ENCODE measurements at regions not wholly inside any gene's neighbourhood (a gene's known extent, or its start where the extent isn't known, plus 50 kb on each side); places are given as distances from the start of the nearest gene placed in this dataset.

GRCh38 chr13:88895261-88895941 lies 1224.2 kb downstream of the SLITRK5 start:
- Histone ChIP-seq H3K4me3 (no peak overlapping the region), H3K4me1 (replicated peaks in 1 of 2) (no peaks in the 10 kb centered on the region), H3K27ac (no peak overlapping the region)
- no peak for ATAC-seq (replicated peaks in 6 of 8)
- in situ Hi-C loops (cut with MboI; ENCODE audit: low pct_unique_long_range_greater_than_20kb in 2 of 9, low sequenced_read_pairs in 9 of 9, unreplicated experiment in 9 of 9): no loop called here
- 11 to 100% (median 100%) methylated on average over 1 to 5 of the region's 6 CpGs; no CpG with 5 or more reads in 5 of the 10 experiments for WGBS, 10 experiments

GRCh38 chr13:88896466-88896865 lies 1225.3 kb downstream of the SLITRK5 start:
- 7 to 86% (median 40%) methylated on average over 1 to 5 of the region's 6 CpGs; no CpG with 5 or more reads in 7 of the 10 experiments for WGBS, 10 experiments
- H3K4me3 ChIP-seq: no peak overlapping the region
- in situ Hi-C loops (cut with MboI; ENCODE audit: low pct_unique_long_range_greater_than_20kb in 2 of 9, low sequenced_read_pairs in 9 of 9, unreplicated experiment in 9 of 9): no loop called here
- no peaks in the 10 kb centered on the region for H3K4me1 ChIP-seq (replicated peaks in 1 of 2)
- H3K27ac ChIP-seq: no peak overlapping the region
- ATAC-seq (replicated peaks in 6 of 8): no peak

- ATAC-seq (replicated peaks in 6 of 8): peak in 1 of 8 experiments; percentile 67
- in situ Hi-C loops (cut with MboI; ENCODE audit: low pct_unique_long_range_greater_than_20kb in 2 of 9, low sequenced_read_pairs in 9 of 9, unreplicated experiment in 9 of 9): no loop called here
- WGBS, 10 experiments: 0 to 89% (median 51%) methylated on average over 1 to 2 of the region's 2 CpGs; no CpG with 5 or more reads in 3 of the 10 experiments
These were observed 1237.8 kb downstream of the SLITRK5 start for GRCh38 chr13:88908961-88909441.

GRCh38 chr13:88919970-88920628 lies 1248.9 kb downstream of the SLITRK5 start:
- in situ Hi-C loops (cut with MboI; ENCODE audit: low pct_unique_long_range_greater_than_20kb in 2 of 9, low sequenced_read_pairs in 9 of 9, unreplicated experiment in 9 of 9): no loop called here
- Histone ChIP-seq H3K4me3 (no peak overlapping the region), H3K4me1 (replicated peaks in 1 of 2) (no peaks in the 10 kb centered on the region), H3K27ac (no peak overlapping the region)
- ATAC-seq (replicated peaks in 6 of 8): peak in 2 of 8 experiments; percentile 34 to 38
- WGBS, 10 experiments: 8 to 100% (median 63%) methylated on average over 1 to 3 of the region's 3 CpGs; no CpG with 5 or more reads in 2 of the 10 experiments

More at GRCh38 chr13:88908961-88909441, 1237.8 kb downstream of the SLITRK5 start:
- no peaks in the 10 kb centered on the region for H3K4me1 ChIP-seq (replicated peaks in 1 of 2)
- H3K4me3 ChIP-seq: no peak overlapping the region
- no peak overlapping the region for H3K27ac ChIP-seq

GRCh38 chr13:88925954-88926353 lies 1254.8 kb downstream of the SLITRK5 start:
- Histone ChIP-seq H3K4me1 (replicated peaks in 1 of 2) (no peaks in the 10 kb centered on the region), H3K4me3 (no peak overlapping the region), H3K27ac (no peak overlapping the region)
- no peak for ATAC-seq (replicated peaks in 6 of 8)
- WGBS, 10 experiments: 0 to 100% (median 100%) methylated on average over 1 to 3 of the region's 3 CpGs; no CpG with 5 or more reads in 5 of the 10 experiments
- in situ Hi-C loops (cut with MboI; ENCODE audit: low pct_unique_long_range_greater_than_20kb in 2 of 9, low sequenced_read_pairs in 9 of 9, unreplicated experiment in 9 of 9): no loop called here

GRCh38 chr13:88926890-88927502 lies 1255.8 kb downstream of the SLITRK5 start:
- Histone ChIP-seq H3K4me1 (replicated peaks in 1 of 2) (no peaks in the 10 kb centered on the region), H3K4me3 (no peak overlapping the region), H3K27ac (no peak overlapping the region)
- no peak for ATAC-seq (replicated peaks in 6 of 8)
- 40 to 89% (median 87%) methylated on average over 2 to 3 of the region's 5 CpGs; no CpG with 5 or more reads in 7 of the 10 experiments for WGBS, 10 experiments
- in situ Hi-C loops (cut with MboI; ENCODE audit: low pct_unique_long_range_greater_than_20kb in 2 of 9, low sequenced_read_pairs in 9 of 9, unreplicated experiment in 9 of 9): no loop called here

- in situ Hi-C loops (cut with MboI; ENCODE audit: low pct_unique_long_range_greater_than_20kb in 2 of 9, low sequenced_read_pairs in 9 of 9, unreplicated experiment in 9 of 9): no loop called here
- Histone ChIP-seq H3K4me3 (no peak overlapping the region), H3K4me1 (replicated peaks in 1 of 2) (no peaks in the 10 kb centered on the region), H3K27ac (no peak overlapping the region)
- no peak for ATAC-seq (replicated peaks in 6 of 8)
- WGBS, 10 experiments: 60 to 100% (median 90%) methylated on average over 1 of the region's 1 CpG; no CpG with 5 or more reads in 5 of the 10 experiments
These were observed 1261.8 kb downstream of the SLITRK5 start for GRCh38 chr13:88932950-88933349.

GRCh38 chr13:88937384-88937783 lies 1266.2 kb downstream of the SLITRK5 start:
- peak in 1 of 8 experiments; percentile 79 for ATAC-seq (replicated peaks in 6 of 8)
- no peak overlapping the region for H3K27ac ChIP-seq
- no peak overlapping the region for H3K4me3 ChIP-seq
- in situ Hi-C loops (cut with MboI; ENCODE audit: low pct_unique_long_range_greater_than_20kb in 2 of 9, low sequenced_read_pairs in 9 of 9, unreplicated experiment in 9 of 9): no loop called here
- WGBS, 10 experiments: 0 to 100% (median 92%) methylated on average over 1 to 3 of the region's 3 CpGs; no CpG with 5 or more reads in 1 of the 10 experiments
- no peaks in the 10 kb centered on the region for H3K4me1 ChIP-seq (replicated peaks in 1 of 2)

GRCh38 chr13:88945793-88946192 lies 1274.6 kb downstream of the SLITRK5 start:
- Histone ChIP-seq H3K27ac (no peak overlapping the region), H3K4me3 (no peak overlapping the region), H3K4me1 (replicated peaks in 1 of 2) (no peaks in the 10 kb centered on the region)
- WGBS, 10 experiments: 3 to 100% (median 89%) methylated on average over 2 to 4 of the region's 4 CpGs
- ATAC-seq (replicated peaks in 6 of 8): no peak
- in situ Hi-C loops (cut with MboI; ENCODE audit: low pct_unique_long_range_greater_than_20kb in 2 of 9, low sequenced_read_pairs in 9 of 9, unreplicated experiment in 9 of 9): no loop called here

GRCh38 chr13:88948501-88948900 lies 1277.3 kb downstream of the SLITRK5 start:
- in situ Hi-C loops (cut with MboI; ENCODE audit: low pct_unique_long_range_greater_than_20kb in 2 of 9, low sequenced_read_pairs in 9 of 9, unreplicated experiment in 9 of 9): no loop called here
- 7 to 100% (median 83%) methylated on average over 1 to 3 of the region's 3 CpGs for WGBS, 10 experiments
- no peak overlapping the region for H3K4me3 ChIP-seq
- no peak overlapping the region for H3K27ac ChIP-seq
- H3K4me1 ChIP-seq (replicated peaks in 1 of 2): no peaks in the 10 kb centered on the region
- no peak for ATAC-seq (replicated peaks in 6 of 8)

GRCh38 chr13:88958821-88959220 lies 1287.7 kb downstream of the SLITRK5 start:
- ATAC-seq (replicated peaks in 6 of 8): no peak
- 0 to 100% (median 72%) methylated on average over 1 to 2 of the region's 2 CpGs for WGBS, 10 experiments
- in situ Hi-C loops (cut with MboI; ENCODE audit: low pct_unique_long_range_greater_than_20kb in 2 of 9, low sequenced_read_pairs in 9 of 9, unreplicated experiment in 9 of 9): loop anchor here in 1 of 9 experiments (25.0 kb wide), 1 partner anchor 103 kb away; no protein-coding TSS in a partner anchor
- Histone ChIP-seq H3K27ac (no peak overlapping the region), H3K4me3 (no peak overlapping the region), H3K4me1 (replicated peaks in 1 of 2) (no peaks in the 10 kb centered on the region)

- WGBS, 10 experiments: 6 to 70% (median 50%) methylated on average over 2 to 4 of the region's 4 CpGs; no CpG with 5 or more reads in 1 of the 10 experiments
- Histone ChIP-seq H3K4me1 (replicated peaks in 1 of 2) (peaks cover 0 to 2% of the 10 kb centered on the region in 2 donors), H3K4me3 (no peak overlapping the region), H3K27ac (no peak overlapping the region)
- in situ Hi-C loops (cut with MboI; ENCODE audit: low pct_unique_long_range_greater_than_20kb in 2 of 9, low sequenced_read_pairs in 9 of 9, unreplicated experiment in 9 of 9): no loop called here
- peak in 2 of 8 experiments; percentile 53 to 66 for ATAC-seq (replicated peaks in 6 of 8)
These were observed 1305.3 kb downstream of the SLITRK5 start for GRCh38 chr13:88976466-88976865.

- in situ Hi-C loops (cut with MboI; ENCODE audit: low pct_unique_long_range_greater_than_20kb in 2 of 9, low sequenced_read_pairs in 9 of 9, unreplicated experiment in 9 of 9): no loop called here
- ATAC-seq (replicated peaks in 6 of 8): no peak
- no peak overlapping the region for H3K27ac ChIP-seq
- H3K4me3 ChIP-seq: no peak overlapping the region
- WGBS, 10 experiments: 0 to 100% (median 80%) methylated on average over 1 to 2 of the region's 2 CpGs; no CpG with 5 or more reads in 4 of the 10 experiments
- H3K4me1 ChIP-seq (replicated peaks in 1 of 2): peaks cover 0 to 2% of the 10 kb centered on the region in 2 donors
These were observed 1307.4 kb downstream of the SLITRK5 start for GRCh38 chr13:88978607-88979006.
